Endodermal cell (in vitro differentiated cells): ENCODE measurements at regions not wholly inside any gene's neighbourhood (a gene's known extent, or its start where the extent isn't known, plus 50 kb on each side); places are given as distances from the start of the nearest gene placed in this dataset.

ENCODE experiments used
- DNase-seq: peaks from one replicate; pipeline ENCODE4 v3.0.0-alpha.2; 2017
- H3K27ac ChIP-seq: 2 replicates; pipeline ENCODE4 v1.5.1; 2013; ENCODE audit warnings: mild to moderate bottlenecking, low read depth, low read length, moderate library complexity
- H3K27me3 ChIP-seq: 2 replicates; pipeline ENCODE4 v1.6.1; 2013; ENCODE audit warnings: mild to moderate bottlenecking, low read length, moderate library complexity; ENCODE audit not compliant: insufficient read depth, control insufficient read depth, poor library complexity, severe bottlenecking
- H3K36me3 ChIP-seq: 2 replicates; pipeline ENCODE4 v1.7.0; 2013; ENCODE audit warnings: mild to moderate bottlenecking, low read length, moderate library complexity; ENCODE audit not compliant: control insufficient read depth, insufficient read depth
- H3K4me1 ChIP-seq: one replicate; pipeline ENCODE4 v1.7.0; 2013; ENCODE audit warnings: low read length; ENCODE audit not compliant: control insufficient read depth, insufficient read depth
- H3K4me3 ChIP-seq: 2 replicates; pipeline ENCODE4 v1.5.1; 2013; ENCODE audit warnings: mild to moderate bottlenecking, low read length, moderate library complexity
- H3K9ac ChIP-seq: 2 replicates; pipeline ENCODE4 v1.6.1; 2013; ENCODE audit warnings: mild to moderate bottlenecking, low read length, moderate library complexity; ENCODE audit not compliant: poor library complexity, severe bottlenecking; ENCODE audit errors: extremely low read depth
- H3K9me3 ChIP-seq: 2 replicates; pipeline ENCODE4 v1.6.1; 2013; ENCODE audit warnings: mild to moderate bottlenecking, low read length, moderate library complexity; ENCODE audit not compliant: control insufficient read depth
- H3K27ac Mint-ChIP-seq: 2 replicates; pipeline ENCODE4 v1.8.0; 2020; ENCODE audit warnings: mixed read lengths
- H3K27me3 Mint-ChIP-seq: 2 replicates; pipeline ENCODE4 v1.8.0; 2021; ENCODE audit warnings: mild to moderate bottlenecking, mixed read lengths; ENCODE audit not compliant: insufficient read depth
- H3K36me3 Mint-ChIP-seq: 2 replicates; pipeline ENCODE4 v1.8.0; 2020; ENCODE audit warnings: low read depth, mixed read lengths
- H3K4me1 Mint-ChIP-seq: 2 replicates; pipeline ENCODE4 v1.8.0; 2020; ENCODE audit warnings: mixed read lengths
- H3K4me3 Mint-ChIP-seq: 2 replicates; pipeline ENCODE4 v1.8.0; 2020; ENCODE audit warnings: mild to moderate bottlenecking, moderate library complexity, mixed read lengths
- H3K9me3 Mint-ChIP-seq: 2 replicates; pipeline ENCODE4 v1.8.0; 2020; ENCODE audit warnings: mild to moderate bottlenecking, mixed read lengths
- WGBS, 2 experiments: methylation state at CpG; one replicate each; pipeline versions ENCODE4 v1.1.5 to v1.1.7; 2013; ENCODE audit warnings: missing lambda C conversion rate in 2 of 2, mixed read lengths in 1 of 2; ENCODE audit not compliant: insufficient coverage in 1 of 2, insufficient read length in 1 of 2; 5-methylcytosine and 5-hydroxymethylcytosine counted together
- TF ChIP-seq, protein P1 (sequence below): fragments of 200-600 bp; sonication (generic); conservative IDR thresholded peaks from 2 replicates; pipeline ENCODE4 v1.5.0; 2021; ENCODE audit warnings: antibody characterized with exemption, mild to moderate bottlenecking

DNA sequence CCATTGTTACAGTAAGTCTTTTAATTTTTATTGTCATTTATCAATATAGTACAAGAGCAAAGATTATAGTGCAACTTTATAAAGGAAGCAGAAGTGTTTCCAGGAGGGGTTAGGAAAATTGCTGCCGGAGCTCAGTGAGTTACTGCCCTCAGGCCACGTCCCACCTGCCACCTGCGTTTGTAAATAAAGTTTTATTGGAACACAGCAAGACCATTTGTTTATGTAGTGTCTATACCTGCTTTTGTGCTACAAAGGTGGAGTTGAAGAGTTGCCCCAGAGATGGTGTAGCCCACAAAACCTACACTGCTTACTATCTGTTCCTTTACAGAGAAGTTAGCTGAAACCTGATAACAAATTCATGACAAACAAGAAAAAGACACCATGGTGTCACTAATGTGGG is 437.8 kb upstream of the B3GAT1 start:
- no peak overlapping the region for H3K9ac ChIP-seq
- Mint-ChIP-seq H3K27ac (no peak overlapping the region), H3K27me3 (peaks cover 8% of the 10 kb centered on the region), H3K36me3 (no peaks in the 10 kb centered on the region), H3K9me3 (no peaks in the 10 kb centered on the region), H3K4me3 (no peak overlapping the region), H3K4me1 (peaks cover 20% of the 10 kb centered on the region)
- H3K27me3 ChIP-seq = no peaks in the 10 kb centered on the region
- H3K4me1 ChIP-seq = peaks cover 14% of the 10 kb centered on the region
- WGBS, 2 experiments = 90 to 92% methylated on average over 2 to 3 of the region's 3 CpGs
- TF ChIP-seq, protein P1, sequence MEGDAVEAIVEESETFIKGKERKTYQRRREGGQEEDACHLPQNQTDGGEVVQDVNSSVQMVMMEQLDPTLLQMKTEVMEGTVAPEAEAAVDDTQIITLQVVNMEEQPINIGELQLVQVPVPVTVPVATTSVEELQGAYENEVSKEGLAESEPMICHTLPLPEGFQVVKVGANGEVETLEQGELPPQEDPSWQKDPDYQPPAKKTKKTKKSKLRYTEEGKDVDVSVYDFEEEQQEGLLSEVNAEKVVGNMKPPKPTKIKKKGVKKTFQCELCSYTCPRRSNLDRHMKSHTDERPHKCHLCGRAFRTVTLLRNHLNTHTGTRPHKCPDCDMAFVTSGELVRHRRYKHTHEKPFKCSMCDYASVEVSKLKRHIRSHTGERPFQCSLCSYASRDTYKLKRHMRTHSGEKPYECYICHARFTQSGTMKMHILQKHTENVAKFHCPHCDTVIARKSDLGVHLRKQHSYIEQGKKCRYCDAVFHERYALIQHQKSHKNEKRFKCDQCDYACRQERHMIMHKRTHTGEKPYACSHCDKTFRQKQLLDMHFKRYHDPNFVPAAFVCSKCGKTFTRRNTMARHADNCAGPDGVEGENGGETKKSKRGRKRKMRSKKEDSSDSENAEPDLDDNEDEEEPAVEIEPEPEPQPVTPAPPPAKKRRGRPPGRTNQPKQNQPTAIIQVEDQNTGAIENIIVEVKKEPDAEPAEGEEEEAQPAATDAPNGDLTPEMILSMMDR = no peak
- no peaks in the 10 kb centered on the region for H3K36me3 ChIP-seq
- no peak overlapping the region for H3K27ac ChIP-seq
- H3K9me3 ChIP-seq = peaks cover 6% of the 10 kb centered on the region
- DNase-seq = no peak
- H3K4me3 ChIP-seq = no peak overlapping the region

DNA sequence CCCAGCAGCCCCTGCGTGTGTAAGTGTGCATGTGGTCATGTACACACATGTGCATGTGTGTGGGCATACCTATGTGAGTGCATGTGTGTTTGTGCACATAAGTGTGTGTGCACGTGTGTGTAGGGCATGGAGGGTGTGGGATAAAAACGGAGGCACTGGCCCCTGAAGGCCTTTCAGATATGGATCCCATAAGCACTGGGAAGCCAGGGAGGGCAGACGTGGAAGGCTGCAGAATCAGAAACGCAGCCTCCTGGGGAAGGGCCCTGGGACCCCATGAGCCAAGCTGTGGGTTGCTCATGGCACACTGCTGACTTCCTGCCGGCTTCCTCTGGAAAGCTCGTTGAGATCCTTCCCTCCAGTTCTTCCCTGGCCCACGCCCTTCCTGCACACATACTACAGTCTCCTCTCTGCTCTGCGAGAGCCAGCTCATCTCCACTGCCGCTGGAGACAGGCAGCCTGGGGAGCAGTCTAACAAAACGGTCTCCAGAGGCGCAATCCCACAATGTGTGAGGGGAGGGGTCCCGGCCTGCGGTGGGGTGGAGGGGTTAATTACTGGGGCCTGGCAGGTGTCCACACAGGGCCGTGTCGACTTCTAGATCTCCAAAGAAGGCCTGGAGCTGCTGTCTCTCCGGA is 435.2 kb upstream of the B3GAT1 start:
- peaks cover 5% of the 10 kb centered on the region for H3K27me3 Mint-ChIP-seq
- peaks cover 6% of the 10 kb centered on the region for H3K9me3 ChIP-seq
- H3K27ac Mint-ChIP-seq = no peak overlapping the region
- no peaks in the 10 kb centered on the region for H3K36me3 ChIP-seq
- TF ChIP-seq, protein P1 = no peak
- DNase-seq = no peak
- peaks cover 6% of the 10 kb centered on the region for H3K4me1 ChIP-seq
- H3K9me3 Mint-ChIP-seq = no peaks in the 10 kb centered on the region
- H3K36me3 Mint-ChIP-seq = no peaks in the 10 kb centered on the region
- no peak overlapping the region for H3K9ac ChIP-seq
- H3K27ac ChIP-seq = no peak overlapping the region
- WGBS, 2 experiments = 89 to 90% methylated on average over 7 to 17 of the region's 17 CpGs
- H3K4me3 Mint-ChIP-seq = no peak overlapping the region
- no peaks in the 10 kb centered on the region for H3K27me3 ChIP-seq
- H3K4me3 ChIP-seq = no peak overlapping the region
- H3K4me1 Mint-ChIP-seq = peaks cover 10% of the 10 kb centered on the region

DNA sequence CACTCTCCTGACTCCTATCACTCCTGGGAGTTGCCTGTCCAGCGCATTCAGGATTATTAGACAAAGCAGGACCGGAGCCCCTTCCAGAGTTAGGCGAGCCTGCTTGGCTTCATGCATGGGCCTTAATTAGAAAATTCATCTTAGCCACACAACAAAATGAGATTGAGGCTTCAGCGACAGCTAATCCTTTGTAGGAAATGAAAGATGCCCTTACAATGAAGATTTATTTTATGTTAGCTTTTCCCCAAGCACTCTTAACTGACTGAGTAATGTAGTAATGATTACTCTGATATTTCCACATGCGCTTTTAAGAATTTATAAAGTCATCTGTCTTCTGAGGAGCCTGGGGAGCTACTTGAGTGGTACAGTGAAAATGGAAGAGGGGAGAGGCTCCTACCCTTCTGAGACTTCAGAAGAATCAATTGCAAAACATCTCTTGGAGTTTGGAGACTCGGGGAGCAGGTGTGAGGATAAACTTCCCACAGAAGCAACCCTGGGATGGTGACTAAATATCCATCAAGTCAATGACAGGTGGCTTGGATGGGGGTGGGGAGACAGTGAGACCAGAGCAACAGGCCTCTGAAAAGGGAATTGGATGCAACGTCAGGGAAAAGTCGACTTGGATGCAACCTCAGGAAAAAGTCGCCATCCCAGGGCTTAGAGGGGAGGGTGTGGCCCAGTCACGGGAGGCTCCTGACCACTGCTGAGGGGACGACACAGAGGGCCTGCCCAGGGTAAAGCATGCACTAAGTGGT is 434.5 kb upstream of the B3GAT1 start:
- H3K27me3 ChIP-seq = no peaks in the 10 kb centered on the region

More for the DNA sequence above, 434.5 kb upstream of the B3GAT1 start:
- no peaks in the 10 kb centered on the region for H3K9me3 Mint-ChIP-seq
- DNase-seq = no peak
- 83 to 97% methylated on average over 9 to 11 of the region's 11 CpGs for WGBS, 2 experiments
- Histone ChIP-seq H3K4me3 (no peak overlapping the region), H3K27ac (no peak overlapping the region), H3K9me3 (peaks cover 6% of the 10 kb centered on the region), H3K9ac (no peak overlapping the region), H3K4me1 (peaks cover 6% of the 10 kb centered on the region), H3K36me3 (no peaks in the 10 kb centered on the region)
- TF ChIP-seq, protein P1 = no peak
- H3K27ac Mint-ChIP-seq = no peak overlapping the region
- no peak overlapping the region for H3K4me3 Mint-ChIP-seq
- no peaks in the 10 kb centered on the region for H3K36me3 Mint-ChIP-seq
- peaks cover 10% of the 10 kb centered on the region for H3K4me1 Mint-ChIP-seq
- H3K27me3 Mint-ChIP-seq = peaks cover 5% of the 10 kb centered on the region
